Mesenchymal stem cell (in vitro differentiated cells and primary cell): ENCODE measurements at regions not wholly inside any gene's neighbourhood (a gene's known extent, or its start where the extent isn't known, plus 50 kb on each side); places are given as distances from the start of the nearest gene placed in this dataset.

Experiments
- DNase-seq: peaks from one replicate; pipeline ENCODE4 v3.0.0-alpha.2; 2013
- H2AFZ ChIP-seq: one replicate; pipeline ENCODE4 v1.6.1; 2013; ENCODE audit warnings: low read depth, mild to moderate bottlenecking, control low read depth, inconsistent platforms, low read length, moderate library complexity
- H2AK5ac ChIP-seq: 2 replicates; pipeline ENCODE4 v1.6.1; 2013; ENCODE audit warnings: low read length, moderate library complexity, mild to moderate bottlenecking, inconsistent platforms; ENCODE audit not compliant: severe bottlenecking
- H2BK120ac ChIP-seq: one replicate; pipeline ENCODE4 v1.6.1; 2013; ENCODE audit warnings: low read depth, mild to moderate bottlenecking, inconsistent platforms, low read length, moderate library complexity
- H2BK12ac ChIP-seq, 2 experiments: one replicate each; pipeline ENCODE4 v1.6.1; 2013; ENCODE audit warnings: inconsistent platforms in 2 of 2, low read length in 2 of 2, mild to moderate bottlenecking in 2 of 2, moderate library complexity in 2 of 2, control low read depth in 1 of 2
- H2BK15ac ChIP-seq: one replicate; pipeline ENCODE4 v1.6.1; 2013; ENCODE audit warnings: mild to moderate bottlenecking, low read depth, inconsistent platforms; ENCODE audit not compliant: poor library complexity, severe bottlenecking
- H2BK5ac ChIP-seq: 2 replicates; pipeline ENCODE4 v1.6.1; 2013; ENCODE audit warnings: low read depth, mild to moderate bottlenecking, low read length, control low read depth, inconsistent platforms; ENCODE audit not compliant: poor library complexity, severe bottlenecking
- H3K14ac ChIP-seq, 2 experiments: one replicate each; pipeline ENCODE4 v1.6.1; 2013; ENCODE audit warnings: inconsistent platforms in 2 of 2, low read length in 2 of 2, control low read depth in 1 of 2, mild to moderate bottlenecking in 1 of 2, moderate library complexity in 1 of 2
- H3K18ac ChIP-seq, 2 experiments: one replicate each; pipeline ENCODE4 v1.6.1; 2013; ENCODE audit warnings: inconsistent platforms in 2 of 2, low read length in 2 of 2, control low read depth in 1 of 2, low read depth in 1 of 2, mild to moderate bottlenecking in 1 of 2
- H3K23ac ChIP-seq, 2 experiments: one replicate each; pipeline ENCODE4 v1.6.1; 2013; ENCODE audit warnings: inconsistent platforms in 2 of 2, low read length in 2 of 2, mild to moderate bottlenecking in 2 of 2, moderate library complexity in 2 of 2, control low read depth in 1 of 2
- H3K27ac ChIP-seq: 2 replicates; pipeline ENCODE4 v1.5.1; 2013; ENCODE audit warnings: mild to moderate bottlenecking, moderate library complexity, low read length, control low read depth, inconsistent platforms; ENCODE audit not compliant: poor library complexity, severe bottlenecking
- H3K27me3 ChIP-seq, 2 experiments: 2 replicates each; pipeline versions ENCODE4 v1.6.1 to v1.7.0; 2013; ENCODE audit warnings: low read length in 2 of 2, mild to moderate bottlenecking in 2 of 2, moderate library complexity in 2 of 2, control low read depth in 1 of 2, inconsistent platforms in 1 of 2; ENCODE audit not compliant: control insufficient read depth in 1 of 2, insufficient read depth in 1 of 2
- H3K36me3 ChIP-seq, 2 experiments: 2 replicates each; pipeline versions ENCODE4 v1.6.1 to v1.7.0; 2013; ENCODE audit warnings: low read length in 2 of 2, control low read depth in 1 of 2, inconsistent platforms in 1 of 2, low read depth in 1 of 2, mild to moderate bottlenecking in 1 of 2; ENCODE audit not compliant: insufficient read depth in 2 of 2, control insufficient read depth in 1 of 2
- H3K4ac ChIP-seq, 2 experiments: one replicate each; pipeline ENCODE4 v1.6.1; 2013; ENCODE audit warnings: inconsistent platforms in 2 of 2, low read length in 2 of 2, mild to moderate bottlenecking in 2 of 2, moderate library complexity in 2 of 2, control low read depth in 1 of 2, low read depth in 1 of 2
- H3K4me1 ChIP-seq: 2 replicates; pipeline ENCODE4 v1.6.1; 2013; ENCODE audit warnings: low read depth, low read length, control low read depth; ENCODE audit not compliant: control insufficient read depth, insufficient read depth
- H3K4me2 ChIP-seq: 2 replicates; pipeline ENCODE4 v1.6.1; 2013; ENCODE audit warnings: low read length, mild to moderate bottlenecking, inconsistent platforms; ENCODE audit not compliant: poor library complexity, severe bottlenecking
- H3K4me3 ChIP-seq, 2 experiments: 2 replicates each; pipeline versions ENCODE4 v1.5.1 to v1.7.0; 2013; ENCODE audit warnings: low read length in 2 of 2, mild to moderate bottlenecking in 2 of 2, control low read depth in 1 of 2, low read depth in 1 of 2; ENCODE audit not compliant: insufficient read depth in 1 of 2
- H3K79me1 ChIP-seq: replicated peaks from 2 replicates; pipeline ENCODE4 v1.6.1; 2013; ENCODE audit warnings: mild to moderate bottlenecking, control low read depth, low read length, inconsistent platforms; ENCODE audit not compliant: poor library complexity, severe bottlenecking
- H3K9ac ChIP-seq: 2 replicates; pipeline ENCODE4 v1.7.0; 2013; ENCODE audit warnings: mild to moderate bottlenecking, low read length, moderate library complexity
- H3K9me3 ChIP-seq: 2 replicates; pipeline ENCODE4 v1.7.0; 2013; ENCODE audit warnings: mild to moderate bottlenecking, low read length; ENCODE audit not compliant: control insufficient read depth
- H4K8ac ChIP-seq: one replicate; pipeline ENCODE4 v1.6.1; 2013; ENCODE audit warnings: inconsistent platforms, mild to moderate bottlenecking, low read length, moderate library complexity
- H4K91ac ChIP-seq: one replicate; pipeline ENCODE4 v1.6.1; 2013; ENCODE audit warnings: mild to moderate bottlenecking, low read length, inconsistent platforms
- WGBS: methylation state at CpG from one replicate; pipeline ENCODE4 v1.1.7; 2013; ENCODE audit warnings: mixed read lengths; 5-methylcytosine and 5-hydroxymethylcytosine counted together

GRCh38 chr20:4081421-4081820, 66.1 kb upstream of the RNF24 start:
- Histone ChIP-seq H3K4me3 (no peak overlapping the region), H3K4me1 (peaks cover 6% of the 10 kb centered on the region), H3K23ac (no peak overlapping the region), H3K18ac (no peak overlapping the region), H4K91ac (no peak overlapping the region), H4K8ac (no peak overlapping the region), H2AK5ac (no peak overlapping the region), H2BK120ac (no peak overlapping the region), H3K9me3 (no peaks in the 10 kb centered on the region), H3K9ac (peak overlapping the region; percentile 86), H2BK5ac (no peak overlapping the region), H2BK12ac (no peak overlapping the region), H3K27me3 (no peaks in the 10 kb centered on the region), H3K36me3 (no peaks in the 10 kb centered on the region), H3K14ac (no peak overlapping the region), H3K4me2 (no peak overlapping the region), H3K4ac (no peak overlapping the region), H2BK15ac (no peak overlapping the region), H3K79me1 (no peaks in the 10 kb centered on the region), H2AFZ (no peak overlapping the region), H3K27ac (no peak overlapping the region)
- 96% methylated on average over 4 of the region's 4 CpGs for WGBS
- DNase-seq = no peak

- H4K91ac ChIP-seq = no peak overlapping the region
- no peaks in the 10 kb centered on the region for H3K4me1 ChIP-seq
- no peak overlapping the region for H3K23ac ChIP-seq
- no peak overlapping the region for H2BK5ac ChIP-seq
- no peak overlapping the region for H2BK120ac ChIP-seq
- peak overlapping the region; percentile 40 for H3K9ac ChIP-seq
- H2AK5ac ChIP-seq = no peak overlapping the region
- no peaks in the 10 kb centered on the region for H3K9me3 ChIP-seq
- H3K36me3 ChIP-seq = no peaks in the 10 kb centered on the region
- H3K4ac ChIP-seq = no peak overlapping the region
- DNase-seq = peak; percentile 90
- H2BK12ac ChIP-seq = no peak overlapping the region
- peak overlapping the region in 1 of 2 experiments; percentile 19 for H3K18ac ChIP-seq
- H3K27ac ChIP-seq = no peak overlapping the region
- peaks cover 0 to 12% of the 10 kb centered on the region in 2 experiments for H3K27me3 ChIP-seq
- H3K14ac ChIP-seq = no peak overlapping the region
- no peaks in the 10 kb centered on the region for H3K79me1 ChIP-seq
- H2BK15ac ChIP-seq = no peak overlapping the region
- no peak overlapping the region for H3K4me3 ChIP-seq
- no peak overlapping the region for H4K8ac ChIP-seq
- no peak overlapping the region for H2AFZ ChIP-seq
- 33% methylated on average over 1 of the region's 3 CpGs for WGBS
- no peak overlapping the region for H3K4me2 ChIP-seq
These were observed 61.3 kb upstream of the RNF24 start for GRCh38 chr20:4076671-4077070.

- Histone ChIP-seq H2BK12ac (peak overlapping the region; percentile 39 to 86), H3K79me1 (no peaks in the 10 kb centered on the region), H2BK5ac (no peak overlapping the region), H2AFZ (no peak overlapping the region), H2BK15ac (no peak overlapping the region), H3K4me2 (no peak overlapping the region), H2BK120ac (no peak overlapping the region), H3K4me3 (no peak overlapping the region), H4K8ac (no peak overlapping the region), H3K23ac (no peak overlapping the region), H3K27me3 (peaks cover 0 to 12% of the 10 kb centered on the region in 2 experiments), H3K14ac (no peak overlapping the region), H3K9ac (peak overlapping the region; percentile 14), H3K4ac (peak overlapping the region in 1 of 2 experiments; percentile 9), H3K36me3 (no peaks in the 10 kb centered on the region), H2AK5ac (no peak overlapping the region), H4K91ac (no peak overlapping the region), H3K9me3 (no peaks in the 10 kb centered on the region), H3K4me1 (no peaks in the 10 kb centered on the region), H3K27ac (no peak overlapping the region), H3K18ac (peak overlapping the region in 1 of 2 experiments; percentile 69)
- 100% methylated on average over 1 of the region's 3 CpGs for WGBS
- DNase-seq = no peak
These were observed 60.7 kb upstream of the RNF24 start for GRCh38 chr20:4076033-4076432.

- Histone ChIP-seq H3K4me2 (no peak overlapping the region), H3K14ac (no peak overlapping the region), H4K91ac (peak overlapping the region; percentile 80), H3K4me1 (no peaks in the 10 kb centered on the region), H3K23ac (no peak overlapping the region), H2BK15ac (peak overlapping the region; percentile 90), H4K8ac (peak overlapping the region; percentile 66), H3K4me3 (no peak overlapping the region), H3K27me3 (peaks cover 0 to 12% of the 10 kb centered on the region in 2 experiments), H3K9ac (no peak overlapping the region), H3K9me3 (no peaks in the 10 kb centered on the region), H3K27ac (no peak overlapping the region), H3K79me1 (no peaks in the 10 kb centered on the region), H2AFZ (no peak overlapping the region), H2AK5ac (peak overlapping the region; percentile 18), H2BK120ac (peak overlapping the region; percentile 61), H3K18ac (peak overlapping the region; percentile 45 to 58), H2BK12ac (peak overlapping the region; percentile 23 to 95), H2BK5ac (no peak overlapping the region), H3K4ac (peak overlapping the region; percentile 14 to 51), H3K36me3 (no peaks in the 10 kb centered on the region)
- DNase-seq = no peak
- WGBS = 88% methylated on average over 7 of the region's 7 CpGs
These were observed 59.6 kb upstream of the RNF24 start for GRCh38 chr20:4074877-4075455.
